PC-9 (cell line): ENCODE measurements at regions not wholly inside any gene's neighbourhood (a gene's known extent, or its start where the extent isn't known, plus 50 kb on each side); places are given as distances from the start of the nearest gene placed in this dataset.

Experiments
- EZH2 ChIP-seq: fragments of 200-600 bp; sonication (generic); IDR thresholded peaks from 2 replicates; pipeline ENCODE4 v1.8.0; 2017; ENCODE audit warnings: antibody characterized with exemption, low read depth
- TF ChIP-seq, protein P1 (sequence below): fragments of 200-600 bp; sonication (generic); conservative IDR thresholded peaks from 2 replicates; pipeline ENCODE4 v1.6.1; 2017; ENCODE audit warnings: mixed run types, antibody characterized with exemption, mild to moderate bottlenecking, moderate library complexity

- no peak for TF ChIP-seq EZH2
- TF ChIP-seq, protein P1, sequence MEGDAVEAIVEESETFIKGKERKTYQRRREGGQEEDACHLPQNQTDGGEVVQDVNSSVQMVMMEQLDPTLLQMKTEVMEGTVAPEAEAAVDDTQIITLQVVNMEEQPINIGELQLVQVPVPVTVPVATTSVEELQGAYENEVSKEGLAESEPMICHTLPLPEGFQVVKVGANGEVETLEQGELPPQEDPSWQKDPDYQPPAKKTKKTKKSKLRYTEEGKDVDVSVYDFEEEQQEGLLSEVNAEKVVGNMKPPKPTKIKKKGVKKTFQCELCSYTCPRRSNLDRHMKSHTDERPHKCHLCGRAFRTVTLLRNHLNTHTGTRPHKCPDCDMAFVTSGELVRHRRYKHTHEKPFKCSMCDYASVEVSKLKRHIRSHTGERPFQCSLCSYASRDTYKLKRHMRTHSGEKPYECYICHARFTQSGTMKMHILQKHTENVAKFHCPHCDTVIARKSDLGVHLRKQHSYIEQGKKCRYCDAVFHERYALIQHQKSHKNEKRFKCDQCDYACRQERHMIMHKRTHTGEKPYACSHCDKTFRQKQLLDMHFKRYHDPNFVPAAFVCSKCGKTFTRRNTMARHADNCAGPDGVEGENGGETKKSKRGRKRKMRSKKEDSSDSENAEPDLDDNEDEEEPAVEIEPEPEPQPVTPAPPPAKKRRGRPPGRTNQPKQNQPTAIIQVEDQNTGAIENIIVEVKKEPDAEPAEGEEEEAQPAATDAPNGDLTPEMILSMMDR: no peak
These were observed 231.4 kb downstream of the LRRN1 start for GRCh38 chr3:4030624-4031023.
